ENCODE measurements at regions not wholly inside any gene's neighbourhood (a gene's known extent, or its start where the extent isn't known, plus 50 kb on each side); places are given as distances from the start of the nearest gene placed in this dataset.

GRCh38 chr13:63643543-63643942, 2227.9 kb upstream of the PCDH20 start:
- no CpG with 5 or more reads among the region's 1 CpG for WGBS (ENCODE audit: insufficient coverage)
- no peaks in the 10 kb centered on the region for H3K27me3 ChIP-seq (replicated peaks in 2 of 5; ENCODE audit: control insufficient read depth in 4 of 5, insufficient read depth in 5 of 5, low read length in 4 of 5)
- no peaks in the 10 kb centered on the region for H3K4me1 ChIP-seq (ENCODE audit: control extremely low read depth in 1 of 4, control insufficient read depth in 4 of 4, insufficient read depth in 4 of 4, low read length in 3 of 4)
- POLR2A ChIA-PET = no interaction called here
- no peak for DNase-seq
- H3K4me3 ChIP-seq (ENCODE audit: control insufficient read depth in 1 of 7, extremely low read depth in 1 of 7, insufficient read depth in 4 of 7, low read depth in 2 of 7, low read length in 6 of 7) = no peak overlapping the region
- H3K27ac ChIP-seq (ENCODE audit: insufficient read depth in 1 of 2, low read depth in 1 of 2, low read length in 2 of 2, poor library complexity in 1 of 2, severe bottlenecking in 2 of 2) = no peak overlapping the region
- no peaks in the 10 kb centered on the region for H3K36me3 ChIP-seq (ENCODE audit: control insufficient read depth in 4 of 4, insufficient read depth in 4 of 4, low read length in 3 of 4)
- no peaks in the 10 kb centered on the region for H3K9me3 ChIP-seq (ENCODE audit: control extremely low read depth in 1 of 5, control insufficient read depth in 4 of 5, insufficient read depth in 2 of 5, low read depth in 1 of 5, low read length in 4 of 5)
- CTCF ChIA-PET = no interaction called here

GRCh38 chr13:63636316-63636993, 2220.8 kb upstream of the PCDH20 start:
- ChIA-PET CTCF (interaction anchor here (1.0 kb wide), 1 partner anchor 9 kb away, joined by 5 read pairs; no protein-coding TSS in a partner anchor), POLR2A (no interaction called here)
- peak overlapping the region in 1 of 2 experiments; percentile 62 for H3K27ac ChIP-seq (ENCODE audit: insufficient read depth in 1 of 2, low read depth in 1 of 2, low read length in 2 of 2, poor library complexity in 1 of 2, severe bottlenecking in 2 of 2)
- H3K27me3 ChIP-seq (replicated peaks in 2 of 5; ENCODE audit: control insufficient read depth in 4 of 5, insufficient read depth in 5 of 5, low read length in 4 of 5) = no peaks in the 10 kb centered on the region
- 45% methylated on average over 2 of the region's 6 CpGs for WGBS (ENCODE audit: insufficient coverage)
- H3K36me3 ChIP-seq (ENCODE audit: control insufficient read depth in 4 of 4, insufficient read depth in 4 of 4, low read length in 3 of 4) = no peaks in the 10 kb centered on the region
- peak; percentile 5 to 28 (median 10) for DNase-seq
- H3K4me3 ChIP-seq (ENCODE audit: control insufficient read depth in 1 of 7, extremely low read depth in 1 of 7, insufficient read depth in 4 of 7, low read depth in 2 of 7, low read length in 6 of 7) = peak overlapping the region in 5 of 7 experiments; percentile 20 to 82 (median 58)
- H3K9me3 ChIP-seq (ENCODE audit: control extremely low read depth in 1 of 5, control insufficient read depth in 4 of 5, insufficient read depth in 2 of 5, low read depth in 1 of 5, low read length in 4 of 5) = no peaks in the 10 kb centered on the region
- H3K4me1 ChIP-seq (ENCODE audit: control extremely low read depth in 1 of 4, control insufficient read depth in 4 of 4, insufficient read depth in 4 of 4, low read length in 3 of 4) = peaks cover 0 to 2% (median 0%) of the 10 kb centered on the region in 4 experiments

- H3K9me3 ChIP-seq (ENCODE audit: control extremely low read depth in 1 of 5, control insufficient read depth in 4 of 5, insufficient read depth in 2 of 5, low read depth in 1 of 5, low read length in 4 of 5) = no peaks in the 10 kb centered on the region
- WGBS (ENCODE audit: insufficient coverage) = 100% methylated on average over 1 of the region's 3 CpGs
- ChIA-PET CTCF (no interaction called here), POLR2A (interaction anchor here (0.5 kb wide), 1 partner anchor 913 kb away, joined by 5 read pairs; no protein-coding TSS in a partner anchor)
- no peaks in the 10 kb centered on the region for H3K27me3 ChIP-seq (replicated peaks in 2 of 5; ENCODE audit: control insufficient read depth in 4 of 5, insufficient read depth in 5 of 5, low read length in 4 of 5)
- no peak overlapping the region for H3K4me3 ChIP-seq (ENCODE audit: control insufficient read depth in 1 of 7, extremely low read depth in 1 of 7, insufficient read depth in 4 of 7, low read depth in 2 of 7, low read length in 6 of 7)
- DNase-seq = no peak
- no peak overlapping the region for H3K27ac ChIP-seq (ENCODE audit: insufficient read depth in 1 of 2, low read depth in 1 of 2, low read length in 2 of 2, poor library complexity in 1 of 2, severe bottlenecking in 2 of 2)
- H3K36me3 ChIP-seq (ENCODE audit: control insufficient read depth in 4 of 4, insufficient read depth in 4 of 4, low read length in 3 of 4) = no peaks in the 10 kb centered on the region
- H3K4me1 ChIP-seq (ENCODE audit: control extremely low read depth in 1 of 4, control insufficient read depth in 4 of 4, insufficient read depth in 4 of 4, low read length in 3 of 4) = peaks cover 0 to 2% (median 0%) of the 10 kb centered on the region in 4 experiments
These were observed 2216.7 kb upstream of the PCDH20 start for GRCh38 chr13:63632321-63632720.

- POLR2A ChIA-PET = no interaction called here
- Histone ChIP-seq H3K27me3 (replicated peaks in 2 of 5; ENCODE audit: control insufficient read depth in 4 of 5, insufficient read depth in 5 of 5, low read length in 4 of 5) (no peaks in the 10 kb centered on the region), H3K4me3 (ENCODE audit: control insufficient read depth in 1 of 7, extremely low read depth in 1 of 7, insufficient read depth in 4 of 7, low read depth in 2 of 7, low read length in 6 of 7) (no peak overlapping the region), H3K9me3 (ENCODE audit: control extremely low read depth in 1 of 5, control insufficient read depth in 4 of 5, insufficient read depth in 2 of 5, low read depth in 1 of 5, low read length in 4 of 5) (no peaks in the 10 kb centered on the region), H3K4me1 (ENCODE audit: control extremely low read depth in 1 of 4, control insufficient read depth in 4 of 4, insufficient read depth in 4 of 4, low read length in 3 of 4) (no peaks in the 10 kb centered on the region), H3K36me3 (ENCODE audit: control insufficient read depth in 4 of 4, insufficient read depth in 4 of 4, low read length in 3 of 4) (no peaks in the 10 kb centered on the region), H3K27ac (ENCODE audit: insufficient read depth in 1 of 2, low read depth in 1 of 2, low read length in 2 of 2, poor library complexity in 1 of 2, severe bottlenecking in 2 of 2) (no peak overlapping the region)
- 96% methylated on average over 3 of the region's 3 CpGs for WGBS (ENCODE audit: insufficient coverage)
- CTCF ChIA-PET = no interaction called here
- no peak for DNase-seq
These were observed 2215.4 kb upstream of the PCDH20 start for GRCh38 chr13:63631006-63631405.

GRCh38 chr13:63629591-63629990, 2213.9 kb upstream of the PCDH20 start:
- ChIA-PET POLR2A (no interaction called here), CTCF (no interaction called here)

GRCh38 chr13:63628310-63628709, 2212.7 kb upstream of the PCDH20 start:
- ChIA-PET CTCF (no interaction called here), POLR2A (no interaction called here)
- 100% methylated on average over 2 of the region's 3 CpGs for WGBS (ENCODE audit: insufficient coverage)

More at GRCh38 chr13:63629591-63629990, 2213.9 kb upstream of the PCDH20 start:
- Histone ChIP-seq H3K27ac (ENCODE audit: insufficient read depth in 1 of 2, low read depth in 1 of 2, low read length in 2 of 2, poor library complexity in 1 of 2, severe bottlenecking in 2 of 2) (no peak overlapping the region), H3K36me3 (ENCODE audit: control insufficient read depth in 4 of 4, insufficient read depth in 4 of 4, low read length in 3 of 4) (no peaks in the 10 kb centered on the region), H3K4me3 (ENCODE audit: control insufficient read depth in 1 of 7, extremely low read depth in 1 of 7, insufficient read depth in 4 of 7, low read depth in 2 of 7, low read length in 6 of 7) (no peak overlapping the region), H3K9me3 (ENCODE audit: control extremely low read depth in 1 of 5, control insufficient read depth in 4 of 5, insufficient read depth in 2 of 5, low read depth in 1 of 5, low read length in 4 of 5) (no peaks in the 10 kb centered on the region), H3K4me1 (ENCODE audit: control extremely low read depth in 1 of 4, control insufficient read depth in 4 of 4, insufficient read depth in 4 of 4, low read length in 3 of 4) (no peaks in the 10 kb centered on the region), H3K27me3 (replicated peaks in 2 of 5; ENCODE audit: control insufficient read depth in 4 of 5, insufficient read depth in 5 of 5, low read length in 4 of 5) (no peaks in the 10 kb centered on the region)
- DNase-seq = no peak
- 100% methylated on average over 1 of the region's 2 CpGs for WGBS (ENCODE audit: insufficient coverage)

GRCh38 chr13:63625869-63626268, 2210.2 kb upstream of the PCDH20 start:
- peaks cover 0 to 1% (median 0%) of the 10 kb centered on the region in 5 experiments for H3K9me3 ChIP-seq (ENCODE audit: control extremely low read depth in 1 of 5, control insufficient read depth in 4 of 5, insufficient read depth in 2 of 5, low read depth in 1 of 5, low read length in 4 of 5)
- H3K27ac ChIP-seq (ENCODE audit: insufficient read depth in 1 of 2, low read depth in 1 of 2, low read length in 2 of 2, poor library complexity in 1 of 2, severe bottlenecking in 2 of 2) = no peak overlapping the region
- no peaks in the 10 kb centered on the region for H3K27me3 ChIP-seq (replicated peaks in 2 of 5; ENCODE audit: control insufficient read depth in 4 of 5, insufficient read depth in 5 of 5, low read length in 4 of 5)
- CTCF ChIA-PET = interaction anchor here (0.7 kb wide), 1 partner anchor 13 kb away, joined by 3 read pairs; no protein-coding TSS in a partner anchor
- POLR2A ChIA-PET = no interaction called here
- no peaks in the 10 kb centered on the region for H3K36me3 ChIP-seq (ENCODE audit: control insufficient read depth in 4 of 4, insufficient read depth in 4 of 4, low read length in 3 of 4)
- no peaks in the 10 kb centered on the region for H3K4me1 ChIP-seq (ENCODE audit: control extremely low read depth in 1 of 4, control insufficient read depth in 4 of 4, insufficient read depth in 4 of 4, low read length in 3 of 4)
- no peak overlapping the region for H3K4me3 ChIP-seq (ENCODE audit: control insufficient read depth in 1 of 7, extremely low read depth in 1 of 7, insufficient read depth in 4 of 7, low read depth in 2 of 7, low read length in 6 of 7)
- WGBS (ENCODE audit: insufficient coverage) = 100% methylated on average over 1 of the region's 1 CpG
- no peak for DNase-seq

More at GRCh38 chr13:63628310-63628709, 2212.7 kb upstream of the PCDH20 start:
- DNase-seq = no peak
- no peaks in the 10 kb centered on the region for H3K27me3 ChIP-seq (replicated peaks in 2 of 5; ENCODE audit: control insufficient read depth in 4 of 5, insufficient read depth in 5 of 5, low read length in 4 of 5)
- H3K36me3 ChIP-seq (ENCODE audit: control insufficient read depth in 4 of 4, insufficient read depth in 4 of 4, low read length in 3 of 4) = no peaks in the 10 kb centered on the region
- H3K9me3 ChIP-seq (ENCODE audit: control extremely low read depth in 1 of 5, control insufficient read depth in 4 of 5, insufficient read depth in 2 of 5, low read depth in 1 of 5, low read length in 4 of 5) = peaks cover 0 to 1% (median 0%) of the 10 kb centered on the region in 5 experiments
- H3K27ac ChIP-seq (ENCODE audit: insufficient read depth in 1 of 2, low read depth in 1 of 2, low read length in 2 of 2, poor library complexity in 1 of 2, severe bottlenecking in 2 of 2) = no peak overlapping the region
- no peak overlapping the region for H3K4me3 ChIP-seq (ENCODE audit: control insufficient read depth in 1 of 7, extremely low read depth in 1 of 7, insufficient read depth in 4 of 7, low read depth in 2 of 7, low read length in 6 of 7)
- H3K4me1 ChIP-seq (ENCODE audit: control extremely low read depth in 1 of 4, control insufficient read depth in 4 of 4, insufficient read depth in 4 of 4, low read length in 3 of 4) = no peaks in the 10 kb centered on the region
